ENCODE measurements at regions not wholly inside any gene's neighbourhood (a gene's known extent, or its start where the extent isn't known, plus 50 kb on each side); places are given as distances from the start of the nearest gene placed in this dataset.
"Not testable (repeated sequence)": the region's sequence is repeated elsewhere in the genome, so short reads cannot be mapped to it uniquely, and the experiment has no call there.

- no peak for DNase-seq (ENCODE audit: low read depth)
These were observed 635.1 kb downstream of the IRS1 start for GRCh38 chr2:226164512-226164911.

GRCh38 chr2:226160617-226161016 is 639.0 kb downstream of the IRS1 start:
- DNase-seq (ENCODE audit: low read depth), result not testable (repeated sequence)

GRCh38 chr2:226159875-226160479 is 639.6 kb downstream of the IRS1 start:
- DNase-seq (ENCODE audit: low read depth), result no peak

- DNase-seq (ENCODE audit: low read depth), result no peak
These were observed 640.7 kb downstream of the IRS1 start for GRCh38 chr2:226158940-226159339.

GRCh38 chr2:226158229-226158628 is 641.4 kb downstream of the IRS1 start:
- DNase-seq (ENCODE audit: low read depth), result no peak

GRCh38 chr2:226155093-226155875 is 644.3 kb downstream of the IRS1 start:
- no peak for DNase-seq (ENCODE audit: low read depth)

GRCh38 chr2:226154610-226155009 is 645.0 kb downstream of the IRS1 start:
- no peak for DNase-seq (ENCODE audit: low read depth)

- no peak for DNase-seq (ENCODE audit: low read depth)
These were observed 646.1 kb downstream of the IRS1 start for GRCh38 chr2:226153553-226153952.

- no peak for DNase-seq (ENCODE audit: low read depth)
These were observed 648.5 kb downstream of the IRS1 start for GRCh38 chr2:226151157-226151556.

GRCh38 chr2:226143091-226143490 is 656.5 kb downstream of the IRS1 start:
- no peak for DNase-seq (ENCODE audit: low read depth)

GRCh38 chr2:226142463-226142862 is 657.2 kb downstream of the IRS1 start:
- DNase-seq (ENCODE audit: low read depth), result no peak

GRCh38 chr2:226140594-226140993 is 659.0 kb downstream of the IRS1 start:
- DNase-seq (ENCODE audit: low read depth), result no peak

GRCh38 chr2:226139759-226140158 is 659.9 kb downstream of the IRS1 start:
- no peak for DNase-seq (ENCODE audit: low read depth)

GRCh38 chr2:226137201-226137811 is 662.3 kb downstream of the IRS1 start:
- DNase-seq (ENCODE audit: low read depth), result no peak

- DNase-seq (ENCODE audit: low read depth), result no peak
These were observed 662.9 kb downstream of the IRS1 start for GRCh38 chr2:226136739-226137138.

- no peak for DNase-seq (ENCODE audit: low read depth)
These were observed 663.6 kb downstream of the IRS1 start for GRCh38 chr2:226135861-226136548.

- no peak for DNase-seq (ENCODE audit: low read depth)
These were observed 667.1 kb downstream of the IRS1 start for GRCh38 chr2:226132323-226133215.

GRCh38 chr2:226131299-226131784 is 668.3 kb downstream of the IRS1 start:
- no peak for DNase-seq (ENCODE audit: low read depth)

- no peak for DNase-seq (ENCODE audit: low read depth)
These were observed 669.4 kb downstream of the IRS1 start for GRCh38 chr2:226130192-226130591.

- no peak for DNase-seq (ENCODE audit: low read depth)
These were observed 671.9 kb downstream of the IRS1 start for GRCh38 chr2:226127682-226128081.

GRCh38 chr2:226126104-226126503 is 673.5 kb downstream of the IRS1 start:
- no peak for DNase-seq (ENCODE audit: low read depth)

Data from GM04503 (cell line).